NCI-H2171 treated with DMSO at 0.1 percent for 48 hours (cell line): ENCODE measurements at regions not wholly inside any gene's neighbourhood (a gene's known extent, or its start where the extent isn't known, plus 50 kb on each side); places are given as distances from the start of the nearest gene placed in this dataset.
"Not testable (repeated sequence)": the region's sequence is repeated elsewhere in the genome, so short reads cannot be mapped to it uniquely, and the experiment has no call there.

Experiments used
- DNase-seq: peaks from one replicate; lab custom pipeline; 2025; lab: John Stamatoyannopoulos, UW

DNA sequence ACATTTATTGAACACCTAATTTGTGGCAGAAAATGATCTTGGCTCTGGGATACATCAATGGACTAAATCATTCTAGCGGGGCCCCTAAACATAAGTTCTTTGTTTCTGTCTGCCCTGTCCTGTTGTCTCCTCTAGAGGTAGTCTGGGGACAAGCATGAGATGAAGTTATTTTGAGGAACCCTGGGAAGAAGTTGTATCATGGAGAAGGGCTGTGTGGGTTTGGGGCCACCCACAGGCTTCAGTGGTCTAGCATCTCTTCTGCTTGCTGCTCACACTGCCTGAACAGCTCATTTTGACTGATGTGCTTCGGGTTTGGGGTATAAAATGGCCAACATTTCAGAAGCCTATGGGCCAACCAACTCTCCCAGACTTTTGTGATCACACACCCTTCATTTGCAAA, 50.3 kb upstream of the OSBPL11 start:
- DNase-seq: no peak

DNA sequence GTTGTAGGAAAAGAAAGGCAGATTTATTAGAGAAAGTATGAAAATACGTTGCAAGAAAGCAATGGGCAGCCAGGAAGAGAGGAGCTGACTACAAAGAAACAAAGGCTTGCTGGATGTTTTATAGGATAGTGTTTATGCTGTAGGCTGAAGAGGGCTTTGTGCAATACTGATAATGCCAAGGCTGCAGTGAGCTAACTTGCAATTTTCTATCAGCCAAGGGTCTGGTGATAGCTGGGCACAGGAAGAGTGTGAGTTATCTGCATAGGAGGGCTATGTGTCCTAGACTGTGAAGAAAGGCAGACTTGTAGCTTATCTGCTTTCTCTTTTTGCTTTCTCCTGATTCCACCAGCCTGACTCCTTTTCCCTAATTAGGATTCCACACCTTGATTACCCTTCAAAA, 51.3 kb upstream of the OSBPL11 start:
- DNase-seq: no peak

DNA sequence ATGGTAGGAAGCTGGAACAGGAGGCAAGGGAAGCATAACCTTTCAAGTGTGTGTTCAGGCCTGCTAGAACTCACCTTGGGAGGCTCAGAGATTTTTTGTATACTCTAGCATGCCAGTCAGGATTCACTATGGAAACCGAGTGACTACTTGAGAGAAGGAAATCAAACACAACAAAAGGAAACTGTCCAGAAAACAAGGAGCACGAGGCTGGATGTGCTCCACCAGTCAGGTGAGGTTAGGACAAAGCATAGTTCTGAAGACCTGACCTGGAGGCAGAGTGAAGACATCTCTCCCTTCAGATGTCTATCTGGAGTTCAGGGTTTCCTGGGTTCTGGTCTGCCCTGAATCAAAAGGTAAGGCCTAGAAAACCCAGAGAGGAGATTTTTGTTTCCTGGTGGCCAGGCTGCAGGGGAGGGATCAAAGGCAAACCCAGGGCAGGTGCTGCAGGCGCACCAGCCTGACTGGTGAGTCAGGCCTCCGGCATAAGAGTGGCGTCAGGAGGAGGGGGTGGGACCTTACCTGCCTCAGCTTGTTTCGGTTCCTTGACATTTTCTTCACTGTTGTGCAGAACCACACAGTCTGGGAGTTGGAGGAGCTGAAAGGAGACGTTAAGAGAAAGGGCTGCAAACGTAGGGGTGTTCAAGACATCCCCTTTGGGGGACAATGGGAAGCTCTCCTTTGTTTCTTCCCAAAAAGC, 52.2 kb upstream of the OSBPL11 start:
- DNase-seq: no peak

DNA sequence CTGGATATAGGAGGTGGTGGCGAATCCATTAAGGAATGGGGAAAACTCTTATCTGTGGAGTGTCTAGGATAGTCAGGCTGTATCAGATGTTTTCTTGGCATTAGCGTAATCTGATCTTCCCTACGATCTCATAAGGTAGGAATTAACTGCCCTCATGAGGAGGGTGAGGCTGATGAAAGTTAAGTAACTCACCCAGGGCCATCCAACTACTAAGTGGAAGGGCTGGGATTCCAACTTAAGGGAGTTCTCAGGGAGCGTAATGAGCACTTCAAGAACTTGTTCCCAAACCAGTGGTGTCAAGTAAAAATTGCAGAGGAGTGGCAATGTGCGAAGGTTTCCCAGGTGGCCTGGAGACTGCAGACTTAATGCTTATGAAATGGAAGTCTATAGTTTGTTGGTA, 55.9 kb upstream of the OSBPL11 start:
- peak; percentile 23 for DNase-seq

DNA sequence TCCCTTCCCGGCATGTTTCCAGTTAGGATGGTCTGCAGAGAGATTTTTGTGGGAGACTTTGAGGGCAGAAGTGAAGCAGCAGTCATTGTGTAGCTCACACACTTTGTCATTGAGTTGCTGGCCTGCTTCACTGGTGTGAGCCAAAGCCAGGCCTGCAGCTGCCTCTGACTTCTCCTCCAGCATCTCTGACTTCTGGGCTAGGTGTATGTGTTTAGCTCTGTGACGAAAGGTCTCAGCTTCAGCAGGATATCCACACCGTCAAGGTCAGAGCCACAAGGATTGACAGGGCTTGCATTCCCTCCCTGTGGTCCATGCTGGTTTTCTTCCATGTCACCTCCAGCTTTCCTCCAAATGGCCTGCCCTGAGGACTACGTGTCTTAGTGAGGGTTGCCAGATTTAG, 57.1 kb upstream of the OSBPL11 start:
- no peak for DNase-seq

DNA sequence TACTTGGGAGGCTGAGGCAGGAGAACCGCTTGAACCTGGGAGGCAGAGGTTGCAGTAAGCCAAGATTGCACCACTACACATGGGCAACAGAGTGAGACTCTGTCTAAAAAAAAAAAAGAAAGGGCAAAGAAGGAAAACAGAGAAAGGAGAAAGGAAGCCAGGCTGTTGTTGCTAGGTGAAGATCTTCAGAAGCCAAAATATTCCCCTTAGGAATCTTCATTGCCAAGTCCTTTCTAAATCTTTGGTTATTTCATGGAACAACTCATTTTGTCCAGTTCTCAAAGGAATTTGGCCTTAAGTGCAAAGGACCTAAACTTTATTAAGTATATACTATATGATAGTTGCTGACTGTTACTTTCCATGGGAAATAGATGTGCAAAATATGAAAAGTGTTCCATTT, 59.2 kb upstream of the OSBPL11 start:
- DNase-seq: no peak

DNA sequence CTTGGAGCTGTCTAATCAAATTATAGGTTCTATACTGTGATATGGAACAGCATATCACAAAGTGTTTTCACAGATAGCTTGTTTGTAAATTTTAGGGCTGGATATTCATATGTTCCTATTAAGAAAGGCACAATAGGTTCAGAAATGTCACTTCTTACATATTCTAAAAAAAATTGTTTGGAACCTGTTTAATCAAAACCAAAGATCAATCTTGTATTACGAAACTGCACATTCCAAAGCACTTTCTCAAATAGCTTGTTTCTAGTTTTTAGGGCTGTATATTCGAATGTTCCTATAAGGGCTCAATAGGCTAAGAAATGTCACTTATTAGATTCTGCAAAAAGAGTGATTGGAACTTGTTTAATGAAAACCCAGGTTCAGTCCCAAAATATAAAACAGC, 67.4 kb upstream of the OSBPL11 start:
- DNase-seq: no peak

DNA sequence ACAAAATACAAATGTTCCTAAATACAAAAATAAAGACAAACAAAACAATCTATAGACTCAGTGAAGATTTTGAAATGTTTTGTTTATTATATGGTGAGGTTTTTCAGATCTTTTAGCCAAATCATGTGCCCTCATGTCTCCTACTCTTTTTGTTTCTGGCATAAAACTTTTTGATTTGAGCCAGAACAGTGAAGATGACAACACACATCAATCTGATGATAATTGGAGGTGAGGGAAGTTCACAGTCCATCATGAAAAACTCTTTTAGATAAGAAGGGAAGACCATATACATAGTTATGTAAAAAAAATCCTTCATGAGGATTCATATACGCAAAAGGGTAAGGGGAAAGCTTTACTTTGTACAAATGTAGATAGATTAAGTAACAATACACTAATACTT, 75.1 kb upstream of the OSBPL11 start:
- DNase-seq: no peak

DNA sequence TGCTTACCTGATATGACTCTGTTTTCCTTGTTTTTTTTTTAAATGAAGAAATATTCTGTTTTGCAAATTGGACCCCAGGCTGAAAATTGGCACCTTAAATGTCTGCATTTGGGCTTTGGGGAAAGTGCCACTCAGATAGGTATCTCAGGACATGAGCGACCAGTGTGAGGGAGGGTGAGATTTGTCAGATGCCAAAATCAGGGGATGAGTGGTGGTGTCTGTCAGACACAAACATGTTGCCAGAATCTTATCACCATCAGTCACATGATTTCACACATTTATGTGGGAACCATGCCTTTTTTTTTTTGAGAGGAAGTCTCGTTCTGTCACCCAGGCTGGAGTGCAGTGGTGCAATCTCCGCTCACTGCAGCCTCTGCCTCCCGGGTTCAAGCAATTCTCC, 75.6 kb upstream of the OSBPL11 start:
- DNase-seq: no peak

DNA sequence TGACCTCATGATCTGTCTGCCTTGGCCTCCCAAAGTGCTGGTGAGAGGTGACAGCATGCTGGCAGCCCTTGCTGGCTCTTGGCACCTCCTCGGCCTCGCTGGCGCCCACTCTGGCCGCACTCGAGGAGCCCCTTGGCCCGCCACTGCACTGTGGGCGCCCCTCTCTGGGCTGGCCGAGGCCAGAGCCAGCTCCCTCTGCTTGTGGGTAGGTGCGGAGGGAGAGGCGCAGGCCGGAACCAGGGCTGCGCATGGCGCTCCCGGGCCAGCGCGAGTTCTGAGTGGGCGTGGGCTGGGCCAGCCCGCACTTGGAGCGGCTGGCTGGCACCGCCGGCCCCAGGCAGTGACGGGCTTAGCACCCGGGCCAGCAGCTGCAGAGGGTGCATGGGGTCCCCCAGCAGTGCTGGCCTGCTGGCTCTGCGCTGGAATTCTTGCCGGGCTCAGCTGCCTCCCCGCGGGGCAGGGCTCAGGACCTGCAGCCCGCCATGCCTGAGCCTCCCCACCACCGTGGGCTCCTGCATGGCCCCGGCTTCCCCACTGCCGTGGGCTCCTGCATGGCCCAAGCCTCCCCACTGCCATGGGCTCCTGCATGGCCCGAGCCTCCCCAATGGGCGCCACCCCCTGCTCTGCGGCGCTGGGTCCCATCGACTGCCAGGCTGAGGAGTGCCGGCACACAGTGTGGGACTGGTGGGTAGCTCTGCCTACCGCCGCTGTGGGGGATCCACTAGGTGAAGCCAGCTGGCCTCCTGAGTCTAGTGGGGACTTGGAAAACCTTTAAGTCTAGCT, 76.4 kb upstream of the OSBPL11 start:
- DNase-seq: no peak

DNA sequence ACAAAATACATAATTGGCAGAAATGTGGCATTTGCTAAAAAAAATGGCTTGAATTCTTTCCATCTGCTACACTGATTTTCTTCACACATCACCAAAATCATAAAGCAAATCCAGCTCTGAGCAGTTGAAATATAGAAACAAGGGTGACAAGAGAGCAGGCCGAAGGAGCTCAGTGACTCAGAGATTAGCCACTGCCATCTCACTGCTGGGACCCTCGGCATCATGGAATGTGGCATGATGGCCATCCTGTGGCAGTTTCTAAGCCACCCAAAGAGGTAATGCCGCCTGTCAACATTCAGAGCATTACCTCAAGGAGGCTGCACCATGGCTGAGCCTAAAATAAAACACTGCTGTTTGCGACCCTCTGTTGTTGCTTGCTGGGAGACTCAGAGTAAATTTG, 80.5 kb upstream of the OSBPL11 start:
- no peak for DNase-seq

DNA sequence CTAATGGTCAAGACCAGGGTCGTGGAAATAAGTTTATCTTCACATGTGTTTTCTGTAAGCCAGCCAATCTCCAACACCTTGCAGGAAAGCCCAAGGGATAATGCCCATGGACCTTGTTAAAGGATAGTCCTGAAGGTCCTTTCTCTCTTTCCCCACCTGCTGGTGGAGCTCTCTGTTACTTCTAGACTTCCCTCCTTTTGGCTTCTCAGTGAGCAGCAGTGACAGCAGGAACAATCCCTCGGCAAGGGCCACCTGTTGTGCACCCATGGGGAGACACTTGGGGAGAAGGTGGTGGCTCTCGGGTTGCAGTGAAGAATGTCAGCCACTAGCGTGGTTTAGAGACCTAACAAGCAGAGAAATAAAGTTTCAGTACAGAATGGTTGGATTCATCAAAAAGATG, 84.0 kb upstream of the OSBPL11 start:
- DNase-seq: no peak

DNA sequence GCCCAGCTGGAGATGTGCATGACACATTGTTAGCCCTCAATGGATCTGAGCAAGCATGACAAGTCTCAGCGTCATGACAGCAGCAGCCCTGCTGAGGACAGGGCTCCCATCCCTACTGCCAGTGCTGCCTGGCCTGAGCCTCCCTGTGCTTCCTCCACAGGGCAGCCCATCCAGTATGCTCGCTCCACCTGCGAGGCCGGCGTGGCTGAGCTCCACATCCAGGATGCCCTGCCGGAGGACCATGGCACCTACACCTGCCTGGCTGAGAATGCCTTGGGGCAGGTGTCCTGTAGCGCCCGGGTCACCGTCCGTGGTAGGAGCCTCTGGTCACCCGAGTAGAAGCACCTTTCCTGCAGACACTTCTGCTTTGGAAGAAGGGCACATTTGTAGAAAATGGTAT, 85.8 kb upstream of the OSBPL11 start:
- no peak for DNase-seq

DNA sequence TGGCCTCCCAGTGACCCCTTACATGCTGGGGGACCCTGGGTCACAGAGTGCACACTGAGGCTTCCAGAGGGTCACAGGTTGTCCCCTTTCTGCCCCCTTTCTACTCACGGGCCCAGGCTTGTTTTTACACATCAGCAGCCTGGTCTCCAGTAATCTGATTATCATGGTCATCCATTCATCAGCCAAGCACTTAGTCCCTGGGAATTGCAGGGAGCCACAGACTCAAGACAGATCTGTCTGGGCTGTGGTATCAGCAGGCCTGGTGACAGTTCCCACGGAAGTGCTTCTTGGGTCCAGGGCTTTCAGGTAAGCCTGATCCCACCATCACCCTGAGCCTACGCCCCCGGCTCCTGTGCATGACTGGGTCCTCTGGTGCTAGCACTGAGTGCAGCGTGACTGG, 86.6 kb upstream of the OSBPL11 start:
- not testable (repeated sequence) for DNase-seq

DNA sequence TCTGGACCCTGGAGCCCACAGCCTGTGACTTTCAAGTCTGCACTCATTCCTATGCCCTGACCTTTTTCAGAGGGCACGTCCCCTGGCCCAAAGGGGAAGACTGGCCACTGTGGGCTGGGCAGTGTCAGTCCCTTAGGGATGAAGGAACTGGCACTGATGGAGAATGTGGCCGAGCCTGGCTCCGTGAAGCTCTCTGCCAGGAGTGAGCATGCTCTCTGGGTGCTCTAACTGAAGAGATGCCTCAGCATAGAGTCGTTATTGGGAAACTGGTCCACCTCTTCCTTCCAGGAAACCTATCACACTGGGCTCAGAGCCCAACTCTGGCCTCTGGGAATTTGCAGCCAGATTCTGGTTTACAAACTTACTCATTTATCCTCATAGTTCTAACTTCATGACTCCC, 87.3 kb upstream of the OSBPL11 start:
- not testable (repeated sequence) for DNase-seq

DNA sequence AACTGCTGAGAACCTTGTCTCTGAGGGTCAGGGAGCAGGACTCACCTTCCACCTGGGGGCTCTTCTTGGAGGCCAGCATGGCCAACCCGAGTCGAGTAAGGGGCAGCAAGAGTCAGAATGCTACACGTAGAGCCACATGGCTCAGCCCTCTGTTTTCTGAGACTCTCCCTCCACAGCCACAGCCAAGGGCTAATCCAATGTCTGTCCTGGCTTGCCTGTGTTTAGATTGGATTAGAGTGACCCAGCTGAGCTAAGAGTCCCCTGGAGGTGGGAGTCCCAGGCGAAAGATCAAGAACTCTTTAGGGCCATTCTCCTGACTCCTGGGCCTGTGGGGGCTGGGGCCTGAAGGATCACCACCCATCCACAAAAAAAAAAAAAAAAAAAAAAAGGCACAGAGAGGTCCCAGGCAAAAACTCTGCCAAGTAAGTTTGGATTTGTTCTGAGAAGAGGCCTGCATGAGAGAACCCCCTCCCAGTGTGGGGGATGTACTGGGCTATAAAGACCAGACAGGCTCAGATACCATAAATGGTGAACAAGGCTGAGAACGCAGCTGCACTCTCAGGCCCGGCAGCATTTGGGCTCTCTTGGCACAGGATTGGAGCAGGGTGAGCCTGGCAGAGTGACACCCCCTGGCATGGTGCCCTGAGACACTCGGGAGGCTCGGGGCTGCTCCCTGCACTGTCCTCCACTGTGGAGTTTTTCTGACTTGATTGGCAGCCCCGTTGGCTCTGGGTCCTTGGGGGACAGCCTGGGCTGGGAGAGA, 88.0 kb upstream of the OSBPL11 start:
- DNase-seq: no peak

DNA sequence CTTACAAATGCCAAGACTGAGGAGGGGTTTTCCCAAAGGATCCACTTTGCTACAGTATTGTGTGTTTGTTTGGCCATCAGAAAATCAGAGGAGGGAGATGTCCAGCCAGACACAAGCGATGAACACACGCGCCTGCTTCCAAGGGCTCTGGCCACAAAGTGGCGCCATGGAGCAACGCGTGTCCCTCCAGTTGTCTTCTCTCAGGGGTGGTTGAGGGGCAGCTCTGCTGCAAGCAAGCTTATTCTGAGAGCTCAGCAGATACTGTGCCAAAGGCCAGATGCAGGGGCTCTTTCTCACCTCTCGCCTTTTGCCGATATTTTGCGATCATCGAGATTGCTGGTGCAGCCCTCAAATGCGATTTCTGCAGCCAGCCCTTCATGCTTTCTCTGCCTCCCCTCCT, 88.9 kb upstream of the OSBPL11 start:
- DNase-seq: no peak

DNA sequence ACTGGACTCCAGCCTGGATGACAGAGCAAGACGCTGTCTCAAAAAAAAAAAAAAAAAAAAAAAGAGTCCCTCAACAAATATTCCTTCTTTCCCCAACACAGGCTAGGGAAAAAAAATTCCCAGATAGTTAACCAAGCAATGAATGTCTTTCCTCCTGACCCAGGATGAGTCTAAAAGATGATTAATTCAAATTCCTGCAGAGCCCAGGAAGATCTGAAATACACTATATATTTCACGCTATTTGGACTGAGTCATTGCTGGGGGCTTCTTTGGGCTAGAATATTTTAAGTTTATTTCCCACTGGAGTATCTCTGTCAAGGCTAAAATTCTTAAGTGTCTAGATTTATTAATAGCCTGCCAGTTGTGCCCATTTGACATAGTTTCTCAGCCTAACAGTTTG, 90.4 kb upstream of the OSBPL11 start:
- DNase-seq: not testable (repeated sequence)

DNA sequence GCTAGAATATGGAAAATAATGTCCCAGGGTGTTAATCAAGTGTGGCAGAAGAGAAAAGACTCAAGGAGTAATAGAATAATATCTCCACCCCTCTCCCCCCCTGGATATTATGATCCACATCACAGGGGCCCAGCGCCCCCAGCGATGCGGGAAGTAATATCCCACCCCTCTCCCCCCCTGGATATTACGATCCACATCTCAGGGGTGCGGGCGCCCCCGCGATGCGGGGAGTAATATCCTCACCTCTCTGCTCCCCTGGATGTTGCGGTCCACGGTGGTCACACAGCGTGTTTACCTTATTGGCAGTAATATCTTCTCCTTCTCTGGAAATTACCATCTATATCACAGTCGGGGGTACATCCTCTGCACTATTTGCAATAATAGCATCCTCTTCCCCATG, 97.1 kb upstream of the OSBPL11 start:
- DNase-seq: no peak

DNA sequence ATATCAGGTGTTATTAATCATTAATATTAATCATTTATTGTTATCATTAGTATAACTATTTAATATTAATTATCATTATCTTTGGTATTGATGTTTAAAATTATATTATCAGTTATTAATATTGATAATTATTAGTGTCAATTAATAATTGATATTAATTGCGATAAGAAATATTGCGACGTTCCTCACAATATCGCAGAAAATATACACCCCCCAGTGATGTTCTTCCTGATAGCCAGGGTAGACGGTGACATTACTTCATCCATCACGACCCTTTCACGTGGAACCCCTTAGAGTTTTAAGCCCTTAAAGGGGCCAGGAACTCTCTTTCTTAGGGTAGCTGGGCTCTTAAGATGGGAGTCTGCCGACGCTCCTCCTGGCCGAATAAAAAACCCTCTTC, 98.6 kb upstream of the OSBPL11 start:
- no peak for DNase-seq

DNA sequence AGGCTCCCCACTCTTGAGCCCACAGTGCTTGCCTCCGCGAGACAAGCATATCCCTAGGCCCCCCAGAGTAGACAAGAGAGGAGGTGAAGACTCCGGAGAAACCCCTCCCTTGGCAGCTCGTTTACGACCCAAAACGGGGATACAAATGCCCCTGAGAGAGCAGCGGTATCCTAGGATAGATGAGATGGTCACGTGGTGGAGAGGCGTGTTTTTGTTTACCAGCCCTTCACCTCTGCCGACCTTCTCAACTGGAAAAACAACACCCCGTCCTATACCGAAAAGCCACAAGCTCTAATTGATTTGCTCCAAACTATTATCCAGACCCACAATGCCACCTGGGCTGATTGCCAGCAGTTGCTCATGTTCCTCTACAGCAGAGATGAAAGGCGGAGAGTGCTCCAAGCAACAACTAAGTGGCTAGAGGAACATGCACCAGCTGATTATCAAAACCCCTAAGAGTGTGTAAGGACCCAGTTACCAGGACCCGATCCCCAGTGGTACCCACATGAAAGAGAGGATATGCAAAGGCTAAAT, 99.5 kb upstream of the OSBPL11 start:
- DNase-seq: peak; percentile 33

DNA sequence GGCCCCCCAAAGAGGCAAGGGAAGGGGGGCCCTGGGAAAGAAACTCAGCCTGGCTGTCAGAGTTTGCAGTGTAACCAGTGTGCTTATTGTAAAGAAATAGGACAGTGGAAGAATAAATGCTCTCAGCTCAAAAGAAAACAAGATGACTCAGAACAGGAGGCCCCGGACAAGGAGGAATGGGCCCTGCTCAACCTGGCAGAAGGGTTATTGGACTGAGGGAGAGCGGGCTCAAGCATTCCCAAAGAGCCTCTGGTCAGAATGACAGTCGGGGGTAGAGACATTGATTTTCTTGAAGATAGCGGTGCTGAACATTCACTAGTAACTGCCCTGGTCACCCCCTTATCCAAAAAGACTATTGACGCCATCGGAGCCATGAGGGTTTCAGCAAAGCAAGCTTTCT, 100.4 kb upstream of the OSBPL11 start:
- DNase-seq: no peak

DNA sequence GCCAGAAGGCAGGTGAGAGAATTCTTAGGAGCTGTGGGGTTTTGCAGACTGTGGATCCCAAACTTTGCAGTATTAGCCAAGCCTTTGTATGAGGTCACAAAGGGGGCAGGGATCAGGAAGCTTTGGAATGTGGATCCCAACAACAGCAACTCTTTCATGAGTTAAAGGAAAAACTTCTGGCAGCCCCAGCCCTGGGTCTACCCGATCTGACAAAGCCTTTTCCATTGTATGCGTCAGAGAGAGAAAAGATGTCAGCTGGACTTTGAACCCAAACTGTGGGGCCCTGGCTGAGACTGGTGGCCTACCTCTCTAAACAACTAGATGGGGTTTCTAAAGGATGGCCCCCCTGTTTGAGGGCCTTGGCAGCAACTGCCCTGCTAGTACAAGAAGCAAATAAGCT, 101.8 kb upstream of the OSBPL11 start:
- not testable (repeated sequence) for DNase-seq
